ENCODE measurements at regions not wholly inside any gene's neighbourhood (a gene's known extent, or its start where the extent isn't known, plus 50 kb on each side); places are given as distances from the start of the nearest gene placed in this dataset.

DNA sequence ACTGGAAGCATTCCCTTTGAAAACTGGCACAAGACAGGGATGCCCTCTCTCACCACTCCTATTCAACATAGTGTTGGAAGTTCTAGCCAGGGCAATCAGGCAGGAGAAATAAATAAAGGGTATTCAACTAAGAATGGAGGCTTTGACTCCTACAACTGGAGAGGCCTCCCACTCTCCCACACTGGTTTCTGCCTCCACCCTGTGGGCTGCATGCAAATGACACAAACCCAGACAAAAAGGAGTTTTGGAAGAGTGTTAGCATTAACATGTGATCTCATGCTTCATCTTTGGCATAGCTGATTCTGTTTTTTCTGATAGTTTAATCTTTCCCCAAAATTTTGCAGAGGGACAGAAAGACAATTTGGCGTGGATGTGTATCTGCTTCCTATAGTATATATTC is 80.8 kb upstream of the IQCM start:
- no peak overlapping the region for H2AFZ ChIP-seq (ENCODE audit: insufficient read depth, low read depth, low read length, poor library complexity, severe bottlenecking)
- Mint-ChIP-seq H3K9me3 (peaks cover 0 to 2% (median 0%) of the 10 kb centered on the region in 7 donors), H3K27ac (no peak overlapping the region), H3K4me1 (no peaks in the 10 kb centered on the region), H3K36me3 (no peaks in the 10 kb centered on the region), H3K4me3 (no peak overlapping the region), H3K27me3 (ENCODE audit: low read depth in 3 of 3) (peaks cover 0 to 1% (median 0%) of the 10 kb centered on the region in 3 donors)
- no peaks in the 10 kb centered on the region for H3K4me1 ChIP-seq (ENCODE audit: control insufficient read depth in 1 of 2, insufficient read depth in 2 of 2, low read length in 2 of 2)
- intact Hi-C loops (cut with micrococcal nuclease): no loop called here
- H3K4me3 ChIP-seq (replicated peaks in 1 of 3; ENCODE audit: low read depth in 2 of 3, low read length in 3 of 3): no peak overlapping the region
- H3K9me3 ChIP-seq (replicated peaks in 1 of 2; ENCODE audit: control insufficient read depth in 1 of 2, insufficient read depth in 1 of 2, low read length in 2 of 2): no peaks in the 10 kb centered on the region
- TF ChIP-seq, protein P1, sequence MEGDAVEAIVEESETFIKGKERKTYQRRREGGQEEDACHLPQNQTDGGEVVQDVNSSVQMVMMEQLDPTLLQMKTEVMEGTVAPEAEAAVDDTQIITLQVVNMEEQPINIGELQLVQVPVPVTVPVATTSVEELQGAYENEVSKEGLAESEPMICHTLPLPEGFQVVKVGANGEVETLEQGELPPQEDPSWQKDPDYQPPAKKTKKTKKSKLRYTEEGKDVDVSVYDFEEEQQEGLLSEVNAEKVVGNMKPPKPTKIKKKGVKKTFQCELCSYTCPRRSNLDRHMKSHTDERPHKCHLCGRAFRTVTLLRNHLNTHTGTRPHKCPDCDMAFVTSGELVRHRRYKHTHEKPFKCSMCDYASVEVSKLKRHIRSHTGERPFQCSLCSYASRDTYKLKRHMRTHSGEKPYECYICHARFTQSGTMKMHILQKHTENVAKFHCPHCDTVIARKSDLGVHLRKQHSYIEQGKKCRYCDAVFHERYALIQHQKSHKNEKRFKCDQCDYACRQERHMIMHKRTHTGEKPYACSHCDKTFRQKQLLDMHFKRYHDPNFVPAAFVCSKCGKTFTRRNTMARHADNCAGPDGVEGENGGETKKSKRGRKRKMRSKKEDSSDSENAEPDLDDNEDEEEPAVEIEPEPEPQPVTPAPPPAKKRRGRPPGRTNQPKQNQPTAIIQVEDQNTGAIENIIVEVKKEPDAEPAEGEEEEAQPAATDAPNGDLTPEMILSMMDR (IDR thresholded peaks at IDR 0.05): no peak
- no peaks in the 10 kb centered on the region for H3K27me3 ChIP-seq (ENCODE audit: control insufficient read depth in 2 of 2, insufficient read depth in 2 of 2, low read length in 2 of 2)
- H3K9ac ChIP-seq (ENCODE audit: insufficient read depth, low read length, poor library complexity, severe bottlenecking): no peak overlapping the region
- no peak for DNase-seq
- no peak overlapping the region for H3K27ac ChIP-seq (ENCODE audit: low read depth in 1 of 2, low read length in 2 of 2)
- H3K4me2 ChIP-seq (replicated peaks; ENCODE audit: extremely low read depth, low read length, poor library complexity, severe bottlenecking): no peak overlapping the region
- H3K36me3 ChIP-seq (replicated peaks in 1 of 2; ENCODE audit: control insufficient read depth in 1 of 2, insufficient read depth in 2 of 2, low read length in 2 of 2): no peaks in the 10 kb centered on the region
- WGBS (ENCODE audit: insufficient coverage): no CpG with 5 or more reads among the region's 1 CpG
- no peaks in the 10 kb centered on the region for H3K79me2 ChIP-seq (ENCODE audit: insufficient read depth, low read length)
- no peaks in the 10 kb centered on the region for H4K20me1 ChIP-seq (ENCODE audit: insufficient read depth, low read length)

DNA sequence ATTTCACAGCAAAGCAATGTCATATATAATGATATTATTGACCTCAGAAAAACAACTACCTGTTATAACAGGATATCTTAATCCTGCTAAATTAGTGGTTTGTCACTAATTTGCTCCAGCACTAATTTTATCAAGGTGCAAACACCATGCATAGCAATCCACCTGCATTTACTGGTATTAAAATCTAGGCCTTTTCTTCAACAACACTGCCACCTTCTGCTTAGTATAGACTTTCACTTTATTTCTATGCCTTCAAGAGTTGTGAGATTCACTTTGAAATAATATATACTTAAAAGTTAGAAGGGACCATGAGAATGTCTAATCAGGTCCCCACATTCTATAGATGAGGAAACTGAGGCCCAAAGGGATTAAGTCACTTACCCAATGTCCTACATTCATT is 82.1 kb upstream of the IQCM start:
- no peak overlapping the region for H3K27ac ChIP-seq (ENCODE audit: low read depth in 1 of 2, low read length in 2 of 2)
- intact Hi-C loops (cut with micrococcal nuclease): no loop called here
- no peak overlapping the region for H3K4me2 ChIP-seq (replicated peaks; ENCODE audit: extremely low read depth, low read length, poor library complexity, severe bottlenecking)
- Mint-ChIP-seq H3K4me3 (no peak overlapping the region), H3K36me3 (no peaks in the 10 kb centered on the region), H3K4me1 (no peaks in the 10 kb centered on the region), H3K9me3 (peaks cover 0 to 2% (median 0%) of the 10 kb centered on the region in 7 donors), H3K27ac (no peak overlapping the region), H3K27me3 (ENCODE audit: low read depth in 3 of 3) (peaks cover 0 to 1% (median 0%) of the 10 kb centered on the region in 3 donors)
- no peaks in the 10 kb centered on the region for H3K79me2 ChIP-seq (ENCODE audit: insufficient read depth, low read length)
- no peak for DNase-seq
- no peaks in the 10 kb centered on the region for H3K9me3 ChIP-seq (replicated peaks in 1 of 2; ENCODE audit: control insufficient read depth in 1 of 2, insufficient read depth in 1 of 2, low read length in 2 of 2)
- TF ChIP-seq, protein P1 (IDR thresholded peaks at IDR 0.05): no peak
- no peak overlapping the region for H3K4me3 ChIP-seq (replicated peaks in 1 of 3; ENCODE audit: low read depth in 2 of 3, low read length in 3 of 3)
- H3K4me1 ChIP-seq (ENCODE audit: control insufficient read depth in 1 of 2, insufficient read depth in 2 of 2, low read length in 2 of 2): no peaks in the 10 kb centered on the region
- H3K36me3 ChIP-seq (replicated peaks in 1 of 2; ENCODE audit: control insufficient read depth in 1 of 2, insufficient read depth in 2 of 2, low read length in 2 of 2): no peaks in the 10 kb centered on the region
- no peak overlapping the region for H2AFZ ChIP-seq (ENCODE audit: insufficient read depth, low read depth, low read length, poor library complexity, severe bottlenecking)
- no peaks in the 10 kb centered on the region for H3K27me3 ChIP-seq (ENCODE audit: control insufficient read depth in 2 of 2, insufficient read depth in 2 of 2, low read length in 2 of 2)
- no peak overlapping the region for H3K9ac ChIP-seq (ENCODE audit: insufficient read depth, low read length, poor library complexity, severe bottlenecking)
- H4K20me1 ChIP-seq (ENCODE audit: insufficient read depth, low read length): no peaks in the 10 kb centered on the region

Data from CD14-positive monocyte (primary cell).